ENCODE measurements at regions not wholly inside any gene's neighbourhood (a gene's known extent, or its start where the extent isn't known, plus 50 kb on each side); places are given as distances from the start of the nearest gene placed in this dataset.

DNA sequence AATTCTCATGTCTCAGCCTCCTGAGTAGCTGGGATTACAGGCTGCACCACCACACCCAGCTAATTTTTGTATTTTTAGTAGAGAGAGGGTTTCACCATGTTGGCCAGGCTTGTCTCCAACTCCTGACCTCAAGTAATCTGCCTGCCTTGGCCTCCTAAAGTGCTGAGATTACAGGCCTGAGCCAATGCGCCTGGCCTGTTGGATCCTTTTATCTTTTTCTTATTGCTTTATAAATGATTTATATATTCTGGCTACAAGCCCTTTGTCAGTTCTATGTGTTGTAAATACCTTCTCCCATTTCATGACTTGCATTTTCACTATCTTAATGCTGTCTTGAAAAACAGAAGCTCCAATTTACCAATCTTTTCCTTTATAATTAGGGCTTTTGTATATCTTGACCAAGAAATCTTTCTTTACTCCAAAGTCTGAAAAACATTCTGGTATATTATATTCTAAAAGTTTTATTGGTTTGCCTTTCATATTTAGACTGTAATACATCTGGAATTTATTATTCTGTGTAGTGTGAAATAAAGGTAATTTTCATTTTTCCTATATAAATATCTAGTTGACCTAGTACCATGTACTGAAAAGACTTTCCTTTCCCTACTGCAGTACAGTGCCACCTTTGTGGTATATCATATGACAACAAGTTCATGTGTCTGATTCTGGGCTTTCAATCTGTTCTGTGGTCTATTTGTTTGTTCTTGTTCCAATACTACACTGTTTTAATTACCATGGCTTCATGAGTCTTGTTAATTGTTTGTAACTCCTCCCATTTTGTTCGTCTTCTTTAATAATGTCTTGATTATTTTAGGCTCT lies 52.9 kb upstream of the RNU6-1 start:
- H3F3A ChIP-seq (ENCODE audit: low read length, unreplicated experiment): no peaks in the 10 kb centered on the region
- H3K79me2 ChIP-seq (ENCODE audit: low read length): no peaks in the 10 kb centered on the region
- intact Hi-C loops (cut with micrococcal nuclease): no loop called here
- H3K27me3 ChIP-seq (ENCODE audit: low read length): no peaks in the 10 kb centered on the region
- no peaks in the 10 kb centered on the region for H3K9me3 ChIP-seq (ENCODE audit: low read length)
- H3K9me2 ChIP-seq (replicated peaks; ENCODE audit: low read length): no peaks in the 10 kb centered on the region
- H3K4me2 ChIP-seq (ENCODE audit: low read length): no peak overlapping the region
- TF ChIP-seq EZH2 (IDR thresholded peaks at IDR 0.05; ENCODE audit: low read length, unreplicated experiment) (no peak), EZH2phosphoT487 (IDR thresholded peaks at IDR 0.05; ENCODE audit: borderline replicate concordance, low read length) (no peak)
- TF ChIP-seq, protein P1, sequence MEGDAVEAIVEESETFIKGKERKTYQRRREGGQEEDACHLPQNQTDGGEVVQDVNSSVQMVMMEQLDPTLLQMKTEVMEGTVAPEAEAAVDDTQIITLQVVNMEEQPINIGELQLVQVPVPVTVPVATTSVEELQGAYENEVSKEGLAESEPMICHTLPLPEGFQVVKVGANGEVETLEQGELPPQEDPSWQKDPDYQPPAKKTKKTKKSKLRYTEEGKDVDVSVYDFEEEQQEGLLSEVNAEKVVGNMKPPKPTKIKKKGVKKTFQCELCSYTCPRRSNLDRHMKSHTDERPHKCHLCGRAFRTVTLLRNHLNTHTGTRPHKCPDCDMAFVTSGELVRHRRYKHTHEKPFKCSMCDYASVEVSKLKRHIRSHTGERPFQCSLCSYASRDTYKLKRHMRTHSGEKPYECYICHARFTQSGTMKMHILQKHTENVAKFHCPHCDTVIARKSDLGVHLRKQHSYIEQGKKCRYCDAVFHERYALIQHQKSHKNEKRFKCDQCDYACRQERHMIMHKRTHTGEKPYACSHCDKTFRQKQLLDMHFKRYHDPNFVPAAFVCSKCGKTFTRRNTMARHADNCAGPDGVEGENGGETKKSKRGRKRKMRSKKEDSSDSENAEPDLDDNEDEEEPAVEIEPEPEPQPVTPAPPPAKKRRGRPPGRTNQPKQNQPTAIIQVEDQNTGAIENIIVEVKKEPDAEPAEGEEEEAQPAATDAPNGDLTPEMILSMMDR (conservative IDR thresholded peaks at IDR 0.05; ENCODE audit: low read depth, low read length): no peak
- H3K4me3 ChIP-seq (ENCODE audit: low read length): no peak overlapping the region
- H2AFZ ChIP-seq (ENCODE audit: low read length): no peak overlapping the region
- ATAC-seq (no peak), DNase-seq (no peak)
- no peaks in the 10 kb centered on the region for H3K36me3 ChIP-seq (ENCODE audit: low read depth, low read length)
- ChIA-PET CTCF (no interaction called here), POLR2A (ENCODE audit: unreplicated experiment) (interaction anchor here (0.6 kb wide), 1 partner anchor 368 kb away, joined by 4 read pairs; no protein-coding TSS in a partner anchor)
- BruUV-seq (replicated peaks): no TSS peak
- no peaks in the 10 kb centered on the region for H3K4me1 ChIP-seq (ENCODE audit: insufficient read depth, low read length)
- no peaks in the 10 kb centered on the region for H4K20me1 ChIP-seq (ENCODE audit: low read length)
- H3K27ac ChIP-seq (ENCODE audit: low read length): no peak overlapping the region
- H3K9ac ChIP-seq (ENCODE audit: low read length): no peak overlapping the region

DNA sequence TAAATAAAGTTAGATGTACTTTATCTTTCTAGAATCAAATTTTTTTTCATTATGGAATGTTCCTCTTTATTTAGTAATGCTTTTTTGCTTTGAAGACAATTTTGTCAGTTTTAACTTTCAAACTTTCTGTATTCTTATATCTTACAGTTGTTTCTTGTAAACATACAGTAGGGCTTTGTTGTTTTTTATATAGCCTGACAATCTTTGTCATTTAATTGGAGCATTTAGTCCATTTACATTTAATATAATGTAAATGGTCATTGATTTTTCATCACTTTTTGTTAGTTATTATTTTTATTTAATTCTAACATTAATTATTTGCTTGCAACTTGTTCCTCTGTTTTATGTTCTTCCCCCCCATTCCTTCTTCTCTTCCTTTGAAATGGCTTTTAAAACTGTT lies 55.4 kb upstream of the RNU6-1 start:
- H3K9ac ChIP-seq (ENCODE audit: low read length): no peak overlapping the region
- no peaks in the 10 kb centered on the region for H4K20me1 ChIP-seq (ENCODE audit: low read length)
- H3K79me2 ChIP-seq (ENCODE audit: low read length): no peaks in the 10 kb centered on the region
- no peak for TF ChIP-seq EZH2phosphoT487 (IDR thresholded peaks at IDR 0.05; ENCODE audit: borderline replicate concordance, low read length)
- TF ChIP-seq, protein P1 (conservative IDR thresholded peaks at IDR 0.05; ENCODE audit: low read depth, low read length): no peak
- TF ChIP-seq EZH2 (IDR thresholded peaks at IDR 0.05; ENCODE audit: low read length, unreplicated experiment): no peak
- POLR2A ChIA-PET (ENCODE audit: unreplicated experiment): no interaction called here
- H3K9me2 ChIP-seq (replicated peaks; ENCODE audit: low read length): no peaks in the 10 kb centered on the region
- no peaks in the 10 kb centered on the region for H3K27me3 ChIP-seq (ENCODE audit: low read length)
- H3K27ac ChIP-seq (ENCODE audit: low read length): no peak overlapping the region
- no peaks in the 10 kb centered on the region for H3K36me3 ChIP-seq (ENCODE audit: low read depth, low read length)
- no peaks in the 10 kb centered on the region for H3K9me3 ChIP-seq (ENCODE audit: low read length)
- no peak for ATAC-seq
- no peak overlapping the region for H3K4me2 ChIP-seq (ENCODE audit: low read length)
- H3K4me1 ChIP-seq (ENCODE audit: insufficient read depth, low read length): no peaks in the 10 kb centered on the region
- no peak overlapping the region for H3K4me3 ChIP-seq (ENCODE audit: low read length)
- H3F3A ChIP-seq (ENCODE audit: low read length, unreplicated experiment): no peaks in the 10 kb centered on the region
- DNase-seq: no peak
- BruUV-seq (replicated peaks): no TSS peak
- H2AFZ ChIP-seq (ENCODE audit: low read length): no peak overlapping the region
- intact Hi-C loops (cut with micrococcal nuclease): no loop called here
- CTCF ChIA-PET: no interaction called here

DNA sequence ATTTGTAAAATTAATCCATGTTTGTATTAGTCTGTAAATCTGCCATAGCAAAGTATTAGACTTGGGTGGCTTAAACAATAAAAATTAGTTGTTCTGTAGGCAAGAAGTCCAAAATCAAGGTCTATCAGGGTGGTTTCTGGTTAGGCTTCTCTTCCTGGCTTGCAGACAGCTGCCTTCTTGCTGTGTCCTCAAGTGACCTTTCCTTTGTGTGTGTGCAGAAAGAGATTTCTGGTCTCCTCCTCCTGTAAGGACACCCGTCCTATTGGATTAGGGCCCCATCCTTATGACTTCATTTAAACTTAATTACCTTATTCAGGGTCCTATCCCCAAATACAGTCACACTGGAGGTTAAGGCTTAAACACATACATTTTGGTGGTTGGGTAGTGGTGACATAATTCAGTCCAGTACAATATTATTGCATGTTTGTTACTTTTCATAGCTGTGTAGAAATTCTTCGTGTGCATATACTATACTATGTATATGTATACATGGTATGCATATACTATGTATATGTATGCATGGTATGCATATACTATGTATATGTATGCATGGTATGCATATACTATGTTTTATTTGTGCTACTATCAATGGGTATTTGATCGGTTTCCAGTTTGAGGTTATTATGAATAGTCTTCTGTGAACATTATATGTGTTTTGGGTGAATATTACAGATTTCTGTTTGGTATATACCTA lies 57.9 kb upstream of the RNU6-1 start:
- no peaks in the 10 kb centered on the region for H3K36me3 ChIP-seq (ENCODE audit: low read depth, low read length)
- DNase-seq: no peak
- CTCF ChIA-PET: no interaction called here
- BruUV-seq (replicated peaks): no TSS peak
- no peaks in the 10 kb centered on the region for H3F3A ChIP-seq (ENCODE audit: low read length, unreplicated experiment)
- no peak overlapping the region for H2AFZ ChIP-seq (ENCODE audit: low read length)
- TF ChIP-seq, protein P1 (conservative IDR thresholded peaks at IDR 0.05; ENCODE audit: low read depth, low read length): no peak
- no peaks in the 10 kb centered on the region for H3K79me2 ChIP-seq (ENCODE audit: low read length)
- H4K20me1 ChIP-seq (ENCODE audit: low read length): no peaks in the 10 kb centered on the region
- H3K27me3 ChIP-seq (ENCODE audit: low read length): no peaks in the 10 kb centered on the region
- no peak overlapping the region for H3K4me2 ChIP-seq (ENCODE audit: low read length)
- POLR2A ChIA-PET (ENCODE audit: unreplicated experiment): no interaction called here
- ATAC-seq: no peak
- no peak overlapping the region for H3K9ac ChIP-seq (ENCODE audit: low read length)
- no peaks in the 10 kb centered on the region for H3K4me1 ChIP-seq (ENCODE audit: insufficient read depth, low read length)
- H3K9me3 ChIP-seq (ENCODE audit: low read length): no peaks in the 10 kb centered on the region
- no peak overlapping the region for H3K27ac ChIP-seq (ENCODE audit: low read length)
- H3K9me2 ChIP-seq (replicated peaks; ENCODE audit: low read length): no peaks in the 10 kb centered on the region
- intact Hi-C loops (cut with micrococcal nuclease): no loop called here
- no peak overlapping the region for H3K4me3 ChIP-seq (ENCODE audit: low read length)
